Sigmoid colon (tissue), 6 donors: ENCODE measurements at regions not wholly inside any gene's neighbourhood (a gene's known extent, or its start where the extent isn't known, plus 50 kb on each side); places are given as distances from the start of the nearest gene placed in this dataset.

ENCODE experiments used
- DNase-seq: peaks from one replicate; pipeline ENCODE4 v3.0.0-alpha.2; 2019
- H3K27ac ChIP-seq, 4 donors: fragments of 200-600 bp; sonication (generic); one replicate each; pipeline ENCODE4 v1.5.1; 2016 to 2019; ENCODE audit warnings: mild to moderate bottlenecking in 1 of 4
- H3K27me3 ChIP-seq, 3 donors: fragments of 200-600 bp; sonication (generic); one replicate each; pipeline ENCODE4 v1.5.1; 2019; ENCODE audit warnings: mild to moderate bottlenecking in 1 of 3
- H3K36me3 ChIP-seq, 4 donors: fragments of 200-600 bp; sonication (generic); one replicate each; pipeline ENCODE4 v1.5.1; 2016 to 2019
- H3K4me1 ChIP-seq, 4 donors: fragments of 200-600 bp; sonication (generic); one replicate each; pipeline ENCODE4 v1.5.1; 2017 to 2019
- H3K4me3 ChIP-seq, 4 donors: fragments of 200-600 bp; sonication (generic); one replicate each; pipeline ENCODE4 v1.5.1; 2017 to 2019; ENCODE audit warnings: mild to moderate bottlenecking in 2 of 4, moderate library complexity in 1 of 4
- H3K9me3 ChIP-seq, 4 donors: fragments of 200-600 bp in 3 of 4; sonication (generic) in 3 of 4; one replicate each; pipeline versions ENCODE4 v1.5.1 to v1.6.1; 2013 to 2019
- CTCF ChIP-seq, 4 experiments: fragments of 450-650 bp in 3 of 4; fragments of 200-600 bp in 1 of 4; IDR thresholded peaks; one replicate each; pipeline ENCODE4 v1.5.1; 2016 to 2019; ENCODE audit warnings: antibody characterized with exemption in 4 of 4, mild to moderate bottlenecking in 3 of 4, moderate library complexity in 2 of 4
- EP300 ChIP-seq, 4 donors: sonication (generic); formaldehyde crosslinking; IDR thresholded peaks; one replicate each; pipeline ENCODE4 v1.6.1; 2017; ENCODE audit warnings: antibody characterized with exemption in 4 of 4
- POLR2A ChIP-seq, 2 donors: fragments of 450-650 bp; IDR thresholded peaks; one replicate each; pipeline ENCODE4 v1.6.1; 2016; ENCODE audit warnings: antibody characterized with exemption in 2 of 2, mild to moderate bottlenecking in 2 of 2, moderate library complexity in 2 of 2
- POLR2AphosphoS5 ChIP-seq, 4 donors: sonication (generic); formaldehyde crosslinking; IDR thresholded peaks; one replicate each; pipeline ENCODE4 v1.6.1; 2017; ENCODE audit warnings: antibody characterized with exemption in 4 of 4
- WGBS, 2 donors: extraction: QIAGEN DNeasy Blood & Tissue Kit; methylation state at CpG; one replicate each; pipeline ENCODE4 v1.1.7; 2013; 5-methylcytosine and 5-hydroxymethylcytosine counted together
- intact Hi-C: fragments of 100-400 bp; cut with DNase I; formaldehyde crosslinking; loops from one replicate; pipeline ENCODE4 v1.15.1; 2023
- donor health status: healthy with polysubstance abuse.
- donor health status: healthy.

GRCh38 chr11:70928854-70929598 is 323.4 kb downstream of the SHANK2 start:
- intact Hi-C loops, result no loop called here
- no peak for DNase-seq
- TF ChIP-seq POLR2AphosphoS5 (IDR thresholded peaks at IDR 0.05), result no peak
- TF ChIP-seq POLR2A (IDR thresholded peaks at IDR 0.05), result no peak
- no peak for TF ChIP-seq EP300 (IDR thresholded peaks at IDR 0.05)
- no peak for TF ChIP-seq CTCF (IDR thresholded peaks at IDR 0.05)

GRCh38 chr11:70930215-70930614 is 322.2 kb downstream of the SHANK2 start:
- WGBS, 2 donors, result 95% methylated on average over 3 of the region's 3 CpGs
- no peaks in the 10 kb centered on the region for H3K36me3 ChIP-seq
- no peak overlapping the region for H3K4me3 ChIP-seq
- no peaks in the 10 kb centered on the region for H3K4me1 ChIP-seq
- intact Hi-C loops, result no loop called here
- no peaks in the 10 kb centered on the region for H3K27me3 ChIP-seq
- no peak for TF ChIP-seq POLR2A (IDR thresholded peaks at IDR 0.05)
- TF ChIP-seq EP300 (IDR thresholded peaks at IDR 0.05), result no peak
- TF ChIP-seq CTCF (IDR thresholded peaks at IDR 0.05), result no peak
- TF ChIP-seq POLR2AphosphoS5 (IDR thresholded peaks at IDR 0.05), result no peak
- no peak overlapping the region for H3K27ac ChIP-seq
- DNase-seq, result no peak
- H3K9me3 ChIP-seq, result peaks cover 0 to 4% (median 0%) of the 10 kb centered on the region in 4 donors

More at GRCh38 chr11:70928854-70929598, 323.4 kb downstream of the SHANK2 start:
- no peaks in the 10 kb centered on the region for H3K4me1 ChIP-seq
- WGBS, 2 donors, result 75 to 90% methylated on average over 10 of the region's 10 CpGs
- no peaks in the 10 kb centered on the region for H3K36me3 ChIP-seq
- no peak overlapping the region for H3K4me3 ChIP-seq
- peaks cover 0 to 4% (median 0%) of the 10 kb centered on the region in 4 donors for H3K9me3 ChIP-seq
- no peak overlapping the region for H3K27ac ChIP-seq
- no peaks in the 10 kb centered on the region for H3K27me3 ChIP-seq

GRCh38 chr11:70931430-70931829 is 320.9 kb downstream of the SHANK2 start:
- intact Hi-C loops, result no loop called here
- Histone ChIP-seq H3K9me3 (peaks cover 0 to 4% (median 0%) of the 10 kb centered on the region in 4 donors), H3K4me1 (no peaks in the 10 kb centered on the region), H3K27me3 (no peaks in the 10 kb centered on the region), H3K36me3 (no peaks in the 10 kb centered on the region), H3K4me3 (no peak overlapping the region), H3K27ac (no peak overlapping the region)
- DNase-seq, result no peak
- WGBS, 2 donors, result 84 to 90% methylated on average over 12 of the region's 12 CpGs
- TF ChIP-seq CTCF (IDR thresholded peaks at IDR 0.05) (no peak), POLR2A (IDR thresholded peaks at IDR 0.05) (no peak), EP300 (IDR thresholded peaks at IDR 0.05) (no peak), POLR2AphosphoS5 (IDR thresholded peaks at IDR 0.05) (no peak)

DNA sequence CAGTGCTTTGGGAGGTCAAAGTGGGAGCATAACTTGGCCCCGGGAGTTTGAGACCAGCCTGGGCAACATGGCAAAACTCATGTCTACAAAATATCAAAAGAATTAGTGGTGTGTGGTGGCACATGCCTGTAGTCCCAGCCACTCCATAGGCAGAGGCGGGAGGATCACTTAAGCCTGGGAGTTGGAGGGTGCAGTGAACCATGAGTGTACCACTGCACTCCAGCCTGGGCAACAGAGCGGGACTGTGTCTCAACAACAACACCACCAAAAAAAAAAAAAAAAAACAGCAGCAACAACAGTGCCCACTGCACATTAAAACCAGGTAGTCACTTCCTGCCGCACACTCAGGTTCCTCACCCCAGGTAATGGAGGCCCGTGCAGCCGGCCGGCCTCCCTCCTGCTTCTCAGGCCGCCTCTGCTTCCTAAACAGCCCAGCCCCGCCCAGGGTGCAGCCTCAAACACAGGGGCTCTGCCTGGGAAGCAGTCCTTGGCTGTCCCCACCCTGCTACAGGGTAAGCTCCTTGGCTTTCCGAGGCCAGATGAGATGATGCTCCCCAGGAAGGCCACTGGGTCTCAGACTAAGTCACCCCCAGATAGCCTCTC is 318.3 kb downstream of the SHANK2 start:
- intact Hi-C loops, result no loop called here
- Histone ChIP-seq H3K9me3 (peaks cover 0 to 4% (median 0%) of the 10 kb centered on the region in 4 donors), H3K27ac (no peak overlapping the region), H3K4me3 (no peak overlapping the region), H3K36me3 (no peaks in the 10 kb centered on the region), H3K27me3 (no peaks in the 10 kb centered on the region), H3K4me1 (no peaks in the 10 kb centered on the region)
- 91 to 92% methylated on average over 10 of the region's 10 CpGs for WGBS, 2 donors
- TF ChIP-seq EP300 (IDR thresholded peaks at IDR 0.05) (no peak), POLR2AphosphoS5 (IDR thresholded peaks at IDR 0.05) (no peak), CTCF (IDR thresholded peaks at IDR 0.05) (no peak), POLR2A (IDR thresholded peaks at IDR 0.05) (no peak)
- DNase-seq, result no peak
